H9 (cell line): ENCODE measurements at regions not wholly inside any gene's neighbourhood (a gene's known extent, or its start where the extent isn't known, plus 50 kb on each side); places are given as distances from the start of the nearest gene placed in this dataset.

Experiments used
- DNase-seq: peaks from one replicate; pipeline ENCODE4 v3.0.0-alpha.2; 2017
- H2AFZ ChIP-seq: one replicate; pipeline ENCODE4 v1.6.1; 2013; ENCODE audit warnings: mild to moderate bottlenecking, low read length, control low read depth, moderate library complexity
- H2AK5ac ChIP-seq: 2 replicates; pipeline ENCODE4 v1.6.1; 2013; ENCODE audit warnings: low read length, control low read depth, mixed read lengths; ENCODE audit not compliant: insufficient read length
- H2BK120ac ChIP-seq: one replicate; pipeline ENCODE4 v1.6.1; 2013; ENCODE audit warnings: low read depth, mild to moderate bottlenecking, low read length, control low read depth, inconsistent platforms; ENCODE audit not compliant: poor library complexity, severe bottlenecking
- H2BK12ac ChIP-seq: 2 replicates; pipeline ENCODE4 v1.6.1; 2013; ENCODE audit warnings: low read length, control low read depth, mixed read lengths, low read depth; ENCODE audit not compliant: insufficient read length
- H2BK15ac ChIP-seq: 2 replicates; pipeline ENCODE4 v1.6.1; 2013; ENCODE audit warnings: low read depth, low read length, control low read depth
- H2BK20ac ChIP-seq: one replicate; pipeline ENCODE4 v1.6.1; 2013; ENCODE audit warnings: low read depth, mild to moderate bottlenecking, low read length, control low read depth, inconsistent platforms; ENCODE audit not compliant: poor library complexity, severe bottlenecking
- H2BK5ac ChIP-seq: 2 replicates; pipeline ENCODE4 v1.6.1; 2013; ENCODE audit warnings: low read length, control low read depth, mixed read lengths; ENCODE audit not compliant: insufficient read length
- H3K14ac ChIP-seq: 2 replicates; pipeline ENCODE4 v1.6.1; 2013; ENCODE audit warnings: low read length, control low read depth; ENCODE audit not compliant: insufficient read depth
- H3K18ac ChIP-seq: 2 replicates; pipeline ENCODE4 v1.6.1; 2013; ENCODE audit warnings: low read depth, mild to moderate bottlenecking, mixed read lengths, low read length, control low read depth; ENCODE audit not compliant: insufficient read length
- H3K23ac ChIP-seq: 2 replicates; pipeline ENCODE4 v1.6.1; 2013; ENCODE audit warnings: low read length, control low read depth, mixed read lengths, low read depth; ENCODE audit not compliant: insufficient read length
- H3K23me2 ChIP-seq: 2 replicates; pipeline ENCODE4 v1.6.1; 2013; ENCODE audit warnings: low read depth, mild to moderate bottlenecking, mixed read lengths, low read length, control low read depth; ENCODE audit not compliant: insufficient read length, poor library complexity, severe bottlenecking
- H3K27ac ChIP-seq: 2 replicates; pipeline ENCODE4 v1.5.1; 2013; ENCODE audit warnings: low read length, control low read depth, mixed read lengths, low read depth; ENCODE audit not compliant: insufficient read length
- H3K27me3 ChIP-seq: 2 replicates; pipeline ENCODE4 v1.6.1; 2013; ENCODE audit warnings: low read length, control low read depth, inconsistent platforms; ENCODE audit not compliant: insufficient read depth
- H3K4ac ChIP-seq: 2 replicates; pipeline ENCODE4 v1.6.1; 2013; ENCODE audit warnings: low read depth, mild to moderate bottlenecking, control low read depth, inconsistent platforms, low read length, moderate library complexity
- H3K4me1 ChIP-seq: 2 replicates; pipeline ENCODE4 v1.6.1; 2013; ENCODE audit warnings: low read length, control low read depth, inconsistent platforms; ENCODE audit not compliant: insufficient read depth
- H3K4me2 ChIP-seq: 2 replicates; pipeline ENCODE4 v1.6.1; 2013; ENCODE audit warnings: low read length, control low read depth, mixed read lengths; ENCODE audit not compliant: insufficient read length, insufficient read depth
- H3K56ac ChIP-seq: 2 replicates; pipeline ENCODE4 v1.6.1; 2013; ENCODE audit warnings: low read depth, mild to moderate bottlenecking, mixed read lengths, low read length, control low read depth; ENCODE audit not compliant: insufficient read length
- H3K79me1 ChIP-seq: 2 replicates; pipeline ENCODE4 v1.6.1; 2013; ENCODE audit warnings: low read depth, mild to moderate bottlenecking, moderate library complexity, low read length, control low read depth, inconsistent platforms; ENCODE audit not compliant: insufficient read depth, poor library complexity, severe bottlenecking
- H3K79me2 ChIP-seq: 2 replicates; pipeline ENCODE4 v1.6.1; 2013; ENCODE audit warnings: low read length, control low read depth, inconsistent platforms; ENCODE audit not compliant: insufficient read depth
- H3K9ac ChIP-seq: 2 replicates; pipeline ENCODE4 v1.6.1; 2013; ENCODE audit warnings: low read length, control low read depth, mixed read lengths; ENCODE audit not compliant: insufficient read length; ENCODE audit errors: extremely low read depth
- H3K9me3 ChIP-seq: one replicate; pipeline ENCODE4 v1.6.1; 2013; ENCODE audit warnings: low read depth, low read length, inconsistent platforms; ENCODE audit not compliant: control insufficient read depth
- H3T11ph ChIP-seq: one replicate; pipeline ENCODE4 v1.6.1; 2013; ENCODE audit warnings: mild to moderate bottlenecking, low read length, control low read depth, inconsistent platforms
- H4K20me1 ChIP-seq: one replicate; pipeline ENCODE4 v1.6.1; 2013; ENCODE audit not compliant: control insufficient read depth, insufficient read length, insufficient read depth
- H4K5ac ChIP-seq: 2 replicates; pipeline ENCODE4 v1.6.1; 2013; ENCODE audit warnings: low read depth, mild to moderate bottlenecking, mixed read lengths, low read length, control low read depth; ENCODE audit not compliant: insufficient read length
- H4K8ac ChIP-seq: replicated peaks from 2 replicates; pipeline ENCODE4 v1.6.1; 2013; ENCODE audit warnings: low read length, control low read depth, mixed read lengths, low read depth; ENCODE audit not compliant: insufficient read length
- H4K91ac ChIP-seq: 2 replicates; pipeline ENCODE4 v1.6.1; 2013; ENCODE audit warnings: low read depth, mild to moderate bottlenecking, moderate library complexity, mixed read lengths, low read length, control low read depth; ENCODE audit not compliant: insufficient read length
- H3K27ac Mint-ChIP-seq, 3 experiments: 2 replicates in 2 of 3; 3 replicates in 1 of 3; pipeline ENCODE4 v1.8.0; 2020 to 2021; ENCODE audit warnings: mixed read lengths in 3 of 3, mild to moderate bottlenecking in 1 of 3, moderate library complexity in 1 of 3
- H3K27me3 Mint-ChIP-seq: 2 replicates; pipeline ENCODE4 v1.8.0; 2021; ENCODE audit warnings: low read depth, mild to moderate bottlenecking, moderate library complexity, mixed read lengths
- H3K36me3 Mint-ChIP-seq, 3 experiments: 2 replicates in 2 of 3; 3 replicates in 1 of 3; pipeline ENCODE4 v1.8.0; 2020 to 2021; ENCODE audit warnings: low read depth in 3 of 3, mixed read lengths in 3 of 3; ENCODE audit not compliant: insufficient read depth in 1 of 3
- H3K4me1 Mint-ChIP-seq, 2 experiments: 2 replicates each; pipeline ENCODE4 v1.8.0; 2020; ENCODE audit warnings: mixed read lengths in 2 of 2
- H3K4me3 Mint-ChIP-seq, 2 experiments: 2 replicates in 1 of 2; 3 replicates in 1 of 2; pipeline ENCODE4 v1.8.0; 2020 to 2021; ENCODE audit warnings: mild to moderate bottlenecking in 2 of 2, mixed read lengths in 2 of 2, moderate library complexity in 1 of 2
- H3K9me3 Mint-ChIP-seq, 2 experiments: 2 replicates in 1 of 2; 3 replicates in 1 of 2; pipeline ENCODE4 v1.8.0; 2020; ENCODE audit warnings: mild to moderate bottlenecking in 2 of 2, mixed read lengths in 2 of 2, moderate library complexity in 1 of 2
- WGBS: extraction: QIAGEN DNeasy Blood & Tissue Kit; methylation state at CpG from one replicate; pipeline ENCODE4 v1.1.7; 2013; ENCODE audit warnings: missing lambda C conversion rate, low lambda C conversion rate, mixed read lengths; ENCODE audit not compliant: insufficient read length; ENCODE audit errors: extremely low coverage; 5-methylcytosine and 5-hydroxymethylcytosine counted together
- TF ChIP-seq, protein P1 (sequence below): fragments of 200-600 bp; sonication (generic); conservative IDR thresholded peaks from 3 replicates; pipeline ENCODE4 v1.8.0; 2021; ENCODE audit warnings: antibody characterized with exemption, mild to moderate bottlenecking

DNA sequence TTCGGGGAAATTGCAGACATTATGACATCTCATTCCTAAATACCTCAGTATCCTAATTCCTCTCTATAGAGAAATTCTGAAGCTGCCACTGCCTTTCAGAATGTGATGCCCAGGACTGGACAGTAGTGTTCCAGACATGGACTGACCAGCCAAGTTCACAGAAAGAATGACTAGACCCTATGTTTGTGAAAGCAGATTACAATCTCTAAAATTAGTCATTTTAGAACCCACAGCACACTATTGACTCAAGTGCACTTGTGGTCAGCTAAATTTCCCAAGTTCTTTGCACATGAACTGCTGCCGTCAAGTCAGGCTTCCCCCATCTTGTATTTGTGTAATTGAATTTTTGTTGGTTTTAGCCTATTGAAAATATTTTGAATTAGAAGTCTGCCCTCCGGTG, 81.0 kb upstream of the ESX1 start:
- Histone ChIP-seq H2BK5ac (no peak overlapping the region), H3K56ac (no peak overlapping the region), H3K23me2 (no peaks in the 10 kb centered on the region), H3K27me3 (no peaks in the 10 kb centered on the region), H3K4ac (no peak overlapping the region), H2AFZ (no peak overlapping the region), H2BK15ac (no peak overlapping the region), H3K4me1 (no peaks in the 10 kb centered on the region), H3K4me2 (no peak overlapping the region), H2AK5ac (no peak overlapping the region), H4K20me1 (no peaks in the 10 kb centered on the region), H3K14ac (no peak overlapping the region), H4K91ac (no peak overlapping the region), H3K27ac (no peak overlapping the region), H3K18ac (no peak overlapping the region), H2BK20ac (no peak overlapping the region), H3K9ac (no peak overlapping the region), H3K23ac (no peak overlapping the region), H3K9me3 (peaks cover 17% of the 10 kb centered on the region), H3T11ph (no peak overlapping the region), H3K79me1 (no peaks in the 10 kb centered on the region), H2BK120ac (no peak overlapping the region), H3K79me2 (no peaks in the 10 kb centered on the region), H2BK12ac (no peak overlapping the region), H4K8ac (no peak overlapping the region), H4K5ac (no peak overlapping the region)
- no peaks in the 10 kb centered on the region for H3K4me1 Mint-ChIP-seq
- peaks cover 0 to 26% of the 10 kb centered on the region in 2 experiments; a peak in 2 of 5 replicates for H3K9me3 Mint-ChIP-seq
- TF ChIP-seq, protein P1, sequence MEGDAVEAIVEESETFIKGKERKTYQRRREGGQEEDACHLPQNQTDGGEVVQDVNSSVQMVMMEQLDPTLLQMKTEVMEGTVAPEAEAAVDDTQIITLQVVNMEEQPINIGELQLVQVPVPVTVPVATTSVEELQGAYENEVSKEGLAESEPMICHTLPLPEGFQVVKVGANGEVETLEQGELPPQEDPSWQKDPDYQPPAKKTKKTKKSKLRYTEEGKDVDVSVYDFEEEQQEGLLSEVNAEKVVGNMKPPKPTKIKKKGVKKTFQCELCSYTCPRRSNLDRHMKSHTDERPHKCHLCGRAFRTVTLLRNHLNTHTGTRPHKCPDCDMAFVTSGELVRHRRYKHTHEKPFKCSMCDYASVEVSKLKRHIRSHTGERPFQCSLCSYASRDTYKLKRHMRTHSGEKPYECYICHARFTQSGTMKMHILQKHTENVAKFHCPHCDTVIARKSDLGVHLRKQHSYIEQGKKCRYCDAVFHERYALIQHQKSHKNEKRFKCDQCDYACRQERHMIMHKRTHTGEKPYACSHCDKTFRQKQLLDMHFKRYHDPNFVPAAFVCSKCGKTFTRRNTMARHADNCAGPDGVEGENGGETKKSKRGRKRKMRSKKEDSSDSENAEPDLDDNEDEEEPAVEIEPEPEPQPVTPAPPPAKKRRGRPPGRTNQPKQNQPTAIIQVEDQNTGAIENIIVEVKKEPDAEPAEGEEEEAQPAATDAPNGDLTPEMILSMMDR: no peak
- H3K27me3 Mint-ChIP-seq: peaks cover 1% of the 10 kb centered on the region; the same call in 1 of the 2 replicates
- no peak for DNase-seq
- no peak overlapping the region for H3K4me3 Mint-ChIP-seq
- no peaks in the 10 kb centered on the region for H3K36me3 Mint-ChIP-seq
- no CpG with 5 or more reads among the region's 3 CpGs for WGBS
- H3K27ac Mint-ChIP-seq: no peak overlapping the region
